Esophagus muscularis mucosa (tissue), 4 donors: ENCODE measurements at regions not wholly inside any gene's neighbourhood (a gene's known extent, or its start where the extent isn't known, plus 50 kb on each side); places are given as distances from the start of the nearest gene placed in this dataset.

ENCODE experiments used
- EP300 ChIP-seq: sonication (generic); formaldehyde crosslinking; IDR thresholded peaks from one replicate; pipeline ENCODE4 v1.6.1; 2017; ENCODE audit warnings: antibody characterized with exemption
- POLR2A ChIP-seq: fragments of 450-650 bp; IDR thresholded peaks from one replicate; pipeline ENCODE4 v1.6.1; 2017; ENCODE audit warnings: antibody characterized with exemption, moderate library complexity, mild to moderate bottlenecking, low read depth
- TF ChIP-seq, protein P1 (sequence below), 3 experiments: fragments of 200-600 bp in 2 of 3; fragments of 450-650 bp in 1 of 3; sonication (generic) in 2 of 3; IDR thresholded peaks; one replicate each; pipeline ENCODE4 v1.5.1; 2017 to 2019; ENCODE audit warnings: antibody characterized with exemption in 3 of 3, mild to moderate bottlenecking in 2 of 3, moderate library complexity in 1 of 3

DNA sequence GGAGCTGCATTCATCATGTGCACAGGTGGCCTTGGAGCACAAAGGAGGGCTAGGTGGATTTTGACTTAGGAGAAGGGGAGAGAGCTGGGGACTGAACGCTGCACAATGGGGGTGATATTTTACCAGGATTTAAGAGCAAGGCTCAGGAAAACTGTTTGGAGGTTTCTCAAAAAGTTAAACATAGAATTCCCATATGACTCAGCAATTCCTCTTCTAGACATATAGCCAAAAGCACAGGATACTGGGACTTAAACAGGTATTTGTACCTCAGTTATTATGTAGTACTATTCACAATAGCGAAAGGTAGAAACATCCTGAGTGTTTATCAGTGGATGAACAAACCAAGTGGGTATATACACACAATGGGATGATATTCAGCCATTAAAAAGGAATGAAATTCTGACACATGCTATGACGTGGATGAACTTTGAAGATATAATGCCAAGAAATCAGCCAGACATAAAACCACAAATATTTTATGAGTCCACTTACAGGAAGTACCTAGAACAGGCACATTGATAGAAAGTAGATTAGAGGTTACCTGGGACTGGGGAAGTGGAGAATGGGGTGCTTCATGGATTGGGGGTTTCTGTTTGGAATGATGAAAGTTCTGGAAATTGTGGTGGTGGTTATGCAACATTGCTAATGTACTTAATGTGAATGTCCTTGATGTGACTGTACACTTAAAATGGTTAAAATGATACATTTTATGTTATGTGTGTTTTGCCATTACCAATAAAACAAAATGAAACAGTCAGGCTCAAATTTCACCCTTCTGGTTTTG is 216.9 kb downstream of the HAUS1 start:
- TF ChIP-seq, protein P1, sequence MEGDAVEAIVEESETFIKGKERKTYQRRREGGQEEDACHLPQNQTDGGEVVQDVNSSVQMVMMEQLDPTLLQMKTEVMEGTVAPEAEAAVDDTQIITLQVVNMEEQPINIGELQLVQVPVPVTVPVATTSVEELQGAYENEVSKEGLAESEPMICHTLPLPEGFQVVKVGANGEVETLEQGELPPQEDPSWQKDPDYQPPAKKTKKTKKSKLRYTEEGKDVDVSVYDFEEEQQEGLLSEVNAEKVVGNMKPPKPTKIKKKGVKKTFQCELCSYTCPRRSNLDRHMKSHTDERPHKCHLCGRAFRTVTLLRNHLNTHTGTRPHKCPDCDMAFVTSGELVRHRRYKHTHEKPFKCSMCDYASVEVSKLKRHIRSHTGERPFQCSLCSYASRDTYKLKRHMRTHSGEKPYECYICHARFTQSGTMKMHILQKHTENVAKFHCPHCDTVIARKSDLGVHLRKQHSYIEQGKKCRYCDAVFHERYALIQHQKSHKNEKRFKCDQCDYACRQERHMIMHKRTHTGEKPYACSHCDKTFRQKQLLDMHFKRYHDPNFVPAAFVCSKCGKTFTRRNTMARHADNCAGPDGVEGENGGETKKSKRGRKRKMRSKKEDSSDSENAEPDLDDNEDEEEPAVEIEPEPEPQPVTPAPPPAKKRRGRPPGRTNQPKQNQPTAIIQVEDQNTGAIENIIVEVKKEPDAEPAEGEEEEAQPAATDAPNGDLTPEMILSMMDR (IDR thresholded peaks at IDR 0.05), result no peak
- no peak for TF ChIP-seq POLR2A
- TF ChIP-seq EP300, result no peak
